Neuronal stem cell (in vitro differentiated cells): ENCODE measurements at regions not wholly inside any gene's neighbourhood (a gene's known extent, or its start where the extent isn't known, plus 50 kb on each side); places are given as distances from the start of the nearest gene placed in this dataset. TPM values are rescaled to one million over a fixed set of nuclear protein-coding genes. Genes with fewer than 3 reads are reported as not detected.

Experiments
- DNase-seq: peaks from one replicate; pipeline ENCODE4 v3.0.0-alpha.2; 2013; ENCODE audit warnings: low spot score
- H2AFZ ChIP-seq: one replicate; pipeline ENCODE4 v1.6.1; 2013; ENCODE audit warnings: mild to moderate bottlenecking, low read length, inconsistent platforms
- H2AK5ac ChIP-seq: 2 replicates; pipeline ENCODE4 v1.6.1; 2013; ENCODE audit warnings: low read depth, mild to moderate bottlenecking, inconsistent platforms, low read length, moderate library complexity, mixed read lengths
- H2BK120ac ChIP-seq: 2 replicates; pipeline ENCODE4 v1.6.1; 2013; ENCODE audit warnings: low read depth, mild to moderate bottlenecking, inconsistent platforms, low read length, moderate library complexity, mixed read lengths
- H2BK12ac ChIP-seq: one replicate; pipeline ENCODE4 v1.6.1; 2013; ENCODE audit warnings: low read length, inconsistent platforms
- H2BK15ac ChIP-seq: 2 replicates; pipeline ENCODE4 v1.6.1; 2013; ENCODE audit warnings: mild to moderate bottlenecking, low read length, inconsistent platforms, mixed read lengths
- H2BK5ac ChIP-seq: one replicate; pipeline ENCODE4 v1.6.1; 2013; ENCODE audit warnings: inconsistent platforms, mild to moderate bottlenecking, low read length, moderate library complexity
- H3K14ac ChIP-seq: one replicate; pipeline ENCODE4 v1.6.1; 2013; ENCODE audit warnings: low read length, inconsistent platforms
- H3K18ac ChIP-seq: 2 replicates; pipeline ENCODE4 v1.6.1; 2013; ENCODE audit warnings: low read length, inconsistent platforms
- H3K23ac ChIP-seq: 2 replicates; pipeline ENCODE4 v1.6.1; 2013; ENCODE audit warnings: low read depth, mild to moderate bottlenecking, mixed read lengths, low read length, inconsistent platforms; ENCODE audit not compliant: poor library complexity
- H3K27ac ChIP-seq: replicated peaks from 3 replicates; pipeline ENCODE4 v1.5.1; 2013; ENCODE audit warnings: low read length, inconsistent platforms
- H3K27me3 ChIP-seq, 3 experiments: 2 replicates each; pipeline ENCODE4 v1.6.1; 2013; ENCODE audit warnings: low read length in 3 of 3, mild to moderate bottlenecking in 2 of 3, inconsistent platforms in 1 of 3, low read depth in 1 of 3, mixed read lengths in 1 of 3, moderate library complexity in 1 of 3; ENCODE audit not compliant: control insufficient read depth in 3 of 3, insufficient read depth in 3 of 3
- H3K36me3 ChIP-seq, 2 donors: replicated peaks in 1 of 2; 2 replicates each; pipeline ENCODE4 v1.6.1; 2013; ENCODE audit warnings: low read length in 2 of 2; ENCODE audit not compliant: control insufficient read depth in 2 of 2, insufficient read depth in 2 of 2
- H3K4ac ChIP-seq: 2 replicates; pipeline ENCODE4 v1.6.1; 2013; ENCODE audit warnings: inconsistent platforms, mild to moderate bottlenecking, low read length, moderate library complexity
- H3K4me1 ChIP-seq, 2 donors: 1 replicate in 1 of 2; 2 replicates in 1 of 2; pipeline ENCODE4 v1.6.1; 2013; ENCODE audit warnings: low read length in 2 of 2, low read depth in 1 of 2; ENCODE audit not compliant: control insufficient read depth in 2 of 2, insufficient read depth in 1 of 2
- H3K4me2 ChIP-seq: one replicate; pipeline ENCODE4 v1.6.1; 2013; ENCODE audit warnings: mild to moderate bottlenecking, low read length, inconsistent platforms; ENCODE audit not compliant: insufficient read depth, poor library complexity, severe bottlenecking
- H3K4me3 ChIP-seq, 2 donors: 2 replicates each; pipeline ENCODE4 v1.5.1; 2013; ENCODE audit warnings: low read length in 2 of 2, mild to moderate bottlenecking in 2 of 2, inconsistent platforms in 1 of 2, moderate library complexity in 1 of 2
- H3K79me1 ChIP-seq: one replicate; pipeline ENCODE4 v1.6.1; 2013; ENCODE audit warnings: low read depth, mild to moderate bottlenecking, inconsistent platforms, low read length, moderate library complexity
- H3K9ac ChIP-seq: one replicate; pipeline ENCODE4 v1.6.1; 2013; ENCODE audit warnings: mild to moderate bottlenecking, low read depth, low read length, inconsistent platforms; ENCODE audit not compliant: poor library complexity
- H3K9me3 ChIP-seq, 2 donors: replicated peaks in 1 of 2; 2 replicates each; pipeline versions ENCODE3 to v1.6.1; 2013; ENCODE audit warnings: low read length in 2 of 2, mild to moderate bottlenecking in 2 of 2, inconsistent platforms in 1 of 2, low read depth in 1 of 2, mixed read lengths in 1 of 2, moderate library complexity in 1 of 2; ENCODE audit not compliant: control insufficient read depth in 2 of 2, insufficient read depth in 1 of 2
- H4K8ac ChIP-seq: one replicate; pipeline ENCODE4 v1.6.1; 2013; ENCODE audit warnings: low read depth, mild to moderate bottlenecking, inconsistent platforms, low read length, moderate library complexity
- H4K91ac ChIP-seq: one replicate; pipeline ENCODE4 v1.6.1; 2013; ENCODE audit warnings: low read length, low read depth, mild to moderate bottlenecking, inconsistent platforms; ENCODE audit not compliant: poor library complexity
- WGBS, 2 donors: extraction: QIAGEN DNeasy Blood & Tissue Kit; methylation state at CpG; one replicate each; pipeline ENCODE4 v1.1.7; 2013; ENCODE audit warnings: missing lambda C conversion rate in 2 of 2, mixed read lengths in 1 of 2; ENCODE audit not compliant: insufficient read length in 2 of 2, insufficient replicate concordance in 1 of 2; ENCODE audit errors: extremely low coverage in 2 of 2; 5-methylcytosine and 5-hydroxymethylcytosine counted together
- small RNA-seq: library from polyadenylated mRNA; stranded (forward); fragments of <200 nt; extraction: miRNeasy Mini kit (QIAGEN cat#:217004); gene quantifications from one replicate; pipeline ENCODE3, GENCODE V24; 2013; ENCODE audit not compliant: insufficient read depth

- no CpG with 5 or more reads among the region's 6 CpGs for WGBS, 2 donors
- DNase-seq: no peak
Observed at GRCh38 chr16:79264237-79265109, 336.1 kb downstream of the MAF start.

GRCh38 chr16:79263425-79263824, 337.1 kb downstream of the MAF start:
- H3K79me1 ChIP-seq: no peaks in the 10 kb centered on the region
- H3K27me3 ChIP-seq: no peaks in the 10 kb centered on the region
- no peak for DNase-seq
- no peak overlapping the region for H2BK12ac ChIP-seq
- H2AFZ ChIP-seq: no peak overlapping the region
- H4K8ac ChIP-seq: no peak overlapping the region
- no peaks in the 10 kb centered on the region for H3K4me1 ChIP-seq
- H3K9me3 ChIP-seq: no peaks in the 10 kb centered on the region
- H3K4me2 ChIP-seq: no peak overlapping the region
- no CpG with 5 or more reads among the region's 3 CpGs for WGBS, 2 donors
- no peak overlapping the region for H4K91ac ChIP-seq
- H2BK15ac ChIP-seq: no peak overlapping the region
- H3K27ac ChIP-seq: no peak overlapping the region
- no peak overlapping the region for H3K4ac ChIP-seq
- H3K14ac ChIP-seq: no peak overlapping the region
- no peak overlapping the region for H3K4me3 ChIP-seq
- H2BK5ac ChIP-seq: no peak overlapping the region
- H2AK5ac ChIP-seq: no peak overlapping the region
- no peak overlapping the region for H3K23ac ChIP-seq
- H3K36me3 ChIP-seq: no peaks in the 10 kb centered on the region
- no peak overlapping the region for H3K18ac ChIP-seq
- no peak overlapping the region for H3K9ac ChIP-seq
- no peak overlapping the region for H2BK120ac ChIP-seq

More at GRCh38 chr16:79264237-79265109, 336.1 kb downstream of the MAF start:
- Histone ChIP-seq H4K8ac (no peak overlapping the region), H3K4me2 (no peak overlapping the region), H3K18ac (no peak overlapping the region), H3K23ac (no peak overlapping the region), H3K79me1 (no peaks in the 10 kb centered on the region), H2AK5ac (no peak overlapping the region), H4K91ac (no peak overlapping the region), H3K9ac (no peak overlapping the region), H2BK12ac (no peak overlapping the region), H3K4ac (no peak overlapping the region), H2AFZ (no peak overlapping the region), H3K27ac (no peak overlapping the region), H2BK5ac (no peak overlapping the region), H3K36me3 (no peaks in the 10 kb centered on the region), H2BK120ac (no peak overlapping the region), H2BK15ac (no peak overlapping the region), H3K9me3 (no peaks in the 10 kb centered on the region), H3K27me3 (no peaks in the 10 kb centered on the region), H3K4me1 (peaks cover 0 to 2% of the 10 kb centered on the region in 2 donors), H3K14ac (no peak overlapping the region), H3K4me3 (no peak overlapping the region)

Small RNA genes in the stretch of these regions (small RNA-seq; reads per million reads assigned to genes)
- not detected for gene RNA5SP431
